ENCODE measurements at regions not wholly inside any gene's neighbourhood (a gene's known extent, or its start where the extent isn't known, plus 50 kb on each side); places are given as distances from the start of the nearest gene placed in this dataset.

GRCh38 chr1:80410233-80410632, 1390.5 kb upstream of the ADGRL2 start:
- no peak overlapping the region for H3K4me3 ChIP-seq (ENCODE audit: low read depth in 1 of 2, low read length in 2 of 2)
- H3K27ac ChIP-seq (ENCODE audit: low read depth, low read length), result no peak overlapping the region
- H3K36me3 ChIP-seq (ENCODE audit: control insufficient read depth in 1 of 2, insufficient read depth in 2 of 2, low read length in 2 of 2), result no peaks in the 10 kb centered on the region
- H3K9me3 ChIP-seq (ENCODE audit: control insufficient read depth in 1 of 2, low read length in 2 of 2), result no peaks in the 10 kb centered on the region
- no peaks in the 10 kb centered on the region for H3K4me1 ChIP-seq (ENCODE audit: control insufficient read depth in 1 of 2, insufficient read depth in 2 of 2, low read length in 2 of 2)
- no peaks in the 10 kb centered on the region for H3K27me3 ChIP-seq (ENCODE audit: control insufficient read depth in 1 of 2, insufficient read depth in 2 of 2, low read length in 2 of 2)
- H3K9ac ChIP-seq (ENCODE audit: low read depth in 1 of 2, low read length in 2 of 2), result no peak overlapping the region

GRCh38 chr1:80403471-80403893, 1397.0 kb upstream of the ADGRL4 start:
- H3K27me3 ChIP-seq (ENCODE audit: control insufficient read depth in 1 of 2, insufficient read depth in 2 of 2, low read length in 2 of 2), result no peaks in the 10 kb centered on the region
- H3K4me1 ChIP-seq (ENCODE audit: control insufficient read depth in 1 of 2, insufficient read depth in 2 of 2, low read length in 2 of 2), result no peaks in the 10 kb centered on the region
- H3K9me3 ChIP-seq (ENCODE audit: control insufficient read depth in 1 of 2, low read length in 2 of 2), result peaks cover 0 to 7% of the 10 kb centered on the region in 2 donors
- H3K9ac ChIP-seq (ENCODE audit: low read depth in 1 of 2, low read length in 2 of 2), result no peak overlapping the region
- no peak overlapping the region for H3K27ac ChIP-seq (ENCODE audit: low read depth, low read length)
- H3K4me3 ChIP-seq (ENCODE audit: low read depth in 1 of 2, low read length in 2 of 2), result no peak overlapping the region
- H3K36me3 ChIP-seq (ENCODE audit: control insufficient read depth in 1 of 2, insufficient read depth in 2 of 2, low read length in 2 of 2), result no peaks in the 10 kb centered on the region

- Histone ChIP-seq H3K27me3 (ENCODE audit: control insufficient read depth in 1 of 2, insufficient read depth in 2 of 2, low read length in 2 of 2) (no peaks in the 10 kb centered on the region), H3K27ac (ENCODE audit: low read depth, low read length) (no peak overlapping the region), H3K4me3 (ENCODE audit: low read depth in 1 of 2, low read length in 2 of 2) (no peak overlapping the region), H3K36me3 (ENCODE audit: control insufficient read depth in 1 of 2, insufficient read depth in 2 of 2, low read length in 2 of 2) (no peaks in the 10 kb centered on the region), H3K9ac (ENCODE audit: low read depth in 1 of 2, low read length in 2 of 2) (no peak overlapping the region), H3K9me3 (ENCODE audit: control insufficient read depth in 1 of 2, low read length in 2 of 2) (peaks cover 0 to 7% of the 10 kb centered on the region in 2 donors), H3K4me1 (ENCODE audit: control insufficient read depth in 1 of 2, insufficient read depth in 2 of 2, low read length in 2 of 2) (no peaks in the 10 kb centered on the region)
Measured at GRCh38 chr1:80402625-80403024, 1396.1 kb upstream of the ADGRL4 start.

- no peak overlapping the region for H3K9ac ChIP-seq (ENCODE audit: low read depth in 1 of 2, low read length in 2 of 2)
- H3K9me3 ChIP-seq (ENCODE audit: control insufficient read depth in 1 of 2, low read length in 2 of 2), result peaks cover 0 to 7% of the 10 kb centered on the region in 2 donors
- no peak overlapping the region for H3K27ac ChIP-seq (ENCODE audit: low read depth, low read length)
- no peaks in the 10 kb centered on the region for H3K27me3 ChIP-seq (ENCODE audit: control insufficient read depth in 1 of 2, insufficient read depth in 2 of 2, low read length in 2 of 2)
- no peaks in the 10 kb centered on the region for H3K36me3 ChIP-seq (ENCODE audit: control insufficient read depth in 1 of 2, insufficient read depth in 2 of 2, low read length in 2 of 2)
- no peak overlapping the region for H3K4me3 ChIP-seq (ENCODE audit: low read depth in 1 of 2, low read length in 2 of 2)
- no peaks in the 10 kb centered on the region for H3K4me1 ChIP-seq (ENCODE audit: control insufficient read depth in 1 of 2, insufficient read depth in 2 of 2, low read length in 2 of 2)
Measured at GRCh38 chr1:80401757-80402156, 1395.2 kb upstream of the ADGRL4 start.

GRCh38 chr1:80392529-80392928, 1386.0 kb upstream of the ADGRL4 start:
- Histone ChIP-seq H3K27ac (ENCODE audit: low read depth, low read length) (no peak overlapping the region), H3K9ac (ENCODE audit: low read depth in 1 of 2, low read length in 2 of 2) (no peak overlapping the region), H3K27me3 (ENCODE audit: control insufficient read depth in 1 of 2, insufficient read depth in 2 of 2, low read length in 2 of 2) (no peaks in the 10 kb centered on the region), H3K9me3 (ENCODE audit: control insufficient read depth in 1 of 2, low read length in 2 of 2) (no peaks in the 10 kb centered on the region), H3K4me1 (ENCODE audit: control insufficient read depth in 1 of 2, insufficient read depth in 2 of 2, low read length in 2 of 2) (no peaks in the 10 kb centered on the region), H3K4me3 (ENCODE audit: low read depth in 1 of 2, low read length in 2 of 2) (no peak overlapping the region), H3K36me3 (ENCODE audit: control insufficient read depth in 1 of 2, insufficient read depth in 2 of 2, low read length in 2 of 2) (no peaks in the 10 kb centered on the region)

- Histone ChIP-seq H3K9me3 (ENCODE audit: control insufficient read depth in 1 of 2, low read length in 2 of 2) (no peaks in the 10 kb centered on the region), H3K4me3 (ENCODE audit: low read depth in 1 of 2, low read length in 2 of 2) (no peak overlapping the region), H3K27me3 (ENCODE audit: control insufficient read depth in 1 of 2, insufficient read depth in 2 of 2, low read length in 2 of 2) (no peaks in the 10 kb centered on the region), H3K27ac (ENCODE audit: low read depth, low read length) (no peak overlapping the region), H3K36me3 (ENCODE audit: control insufficient read depth in 1 of 2, insufficient read depth in 2 of 2, low read length in 2 of 2) (no peaks in the 10 kb centered on the region), H3K9ac (ENCODE audit: low read depth in 1 of 2, low read length in 2 of 2) (no peak overlapping the region), H3K4me1 (ENCODE audit: control insufficient read depth in 1 of 2, insufficient read depth in 2 of 2, low read length in 2 of 2) (no peaks in the 10 kb centered on the region)
Measured at GRCh38 chr1:80385650-80386049, 1379.1 kb upstream of the ADGRL4 start.

GRCh38 chr1:80384959-80385358, 1378.4 kb upstream of the ADGRL4 start:
- Histone ChIP-seq H3K36me3 (ENCODE audit: control insufficient read depth in 1 of 2, insufficient read depth in 2 of 2, low read length in 2 of 2) (no peaks in the 10 kb centered on the region), H3K27ac (ENCODE audit: low read depth, low read length) (no peak overlapping the region), H3K27me3 (ENCODE audit: control insufficient read depth in 1 of 2, insufficient read depth in 2 of 2, low read length in 2 of 2) (no peaks in the 10 kb centered on the region), H3K4me1 (ENCODE audit: control insufficient read depth in 1 of 2, insufficient read depth in 2 of 2, low read length in 2 of 2) (no peaks in the 10 kb centered on the region), H3K9ac (ENCODE audit: low read depth in 1 of 2, low read length in 2 of 2) (no peak overlapping the region), H3K4me3 (ENCODE audit: low read depth in 1 of 2, low read length in 2 of 2) (no peak overlapping the region), H3K9me3 (ENCODE audit: control insufficient read depth in 1 of 2, low read length in 2 of 2) (no peaks in the 10 kb centered on the region)

- Histone ChIP-seq H3K27ac (ENCODE audit: low read depth, low read length) (no peak overlapping the region), H3K9ac (ENCODE audit: low read depth in 1 of 2, low read length in 2 of 2) (no peak overlapping the region), H3K27me3 (ENCODE audit: control insufficient read depth in 1 of 2, insufficient read depth in 2 of 2, low read length in 2 of 2) (no peaks in the 10 kb centered on the region), H3K4me3 (ENCODE audit: low read depth in 1 of 2, low read length in 2 of 2) (no peak overlapping the region), H3K36me3 (ENCODE audit: control insufficient read depth in 1 of 2, insufficient read depth in 2 of 2, low read length in 2 of 2) (no peaks in the 10 kb centered on the region), H3K4me1 (ENCODE audit: control insufficient read depth in 1 of 2, insufficient read depth in 2 of 2, low read length in 2 of 2) (no peaks in the 10 kb centered on the region), H3K9me3 (ENCODE audit: control insufficient read depth in 1 of 2, low read length in 2 of 2) (no peaks in the 10 kb centered on the region)
Measured at GRCh38 chr1:80384083-80384830, 1377.7 kb upstream of the ADGRL4 start.

GRCh38 chr1:80375662-80376061, 1369.1 kb upstream of the ADGRL4 start:
- Histone ChIP-seq H3K27ac (ENCODE audit: low read depth, low read length) (no peak overlapping the region), H3K4me3 (ENCODE audit: low read depth in 1 of 2, low read length in 2 of 2) (no peak overlapping the region), H3K9me3 (ENCODE audit: control insufficient read depth in 1 of 2, low read length in 2 of 2) (no peaks in the 10 kb centered on the region), H3K9ac (ENCODE audit: low read depth in 1 of 2, low read length in 2 of 2) (no peak overlapping the region), H3K27me3 (ENCODE audit: control insufficient read depth in 1 of 2, insufficient read depth in 2 of 2, low read length in 2 of 2) (no peaks in the 10 kb centered on the region), H3K4me1 (ENCODE audit: control insufficient read depth in 1 of 2, insufficient read depth in 2 of 2, low read length in 2 of 2) (no peaks in the 10 kb centered on the region), H3K36me3 (ENCODE audit: control insufficient read depth in 1 of 2, insufficient read depth in 2 of 2, low read length in 2 of 2) (no peaks in the 10 kb centered on the region)

GRCh38 chr1:80375109-80375508, 1368.6 kb upstream of the ADGRL4 start:
- H3K4me1 ChIP-seq (ENCODE audit: control insufficient read depth in 1 of 2, insufficient read depth in 2 of 2, low read length in 2 of 2), result no peaks in the 10 kb centered on the region
- H3K27me3 ChIP-seq (ENCODE audit: control insufficient read depth in 1 of 2, insufficient read depth in 2 of 2, low read length in 2 of 2), result no peaks in the 10 kb centered on the region
- no peak overlapping the region for H3K9ac ChIP-seq (ENCODE audit: low read depth in 1 of 2, low read length in 2 of 2)
- no peak overlapping the region for H3K4me3 ChIP-seq (ENCODE audit: low read depth in 1 of 2, low read length in 2 of 2)
- H3K9me3 ChIP-seq (ENCODE audit: control insufficient read depth in 1 of 2, low read length in 2 of 2), result no peaks in the 10 kb centered on the region
- H3K27ac ChIP-seq (ENCODE audit: low read depth, low read length), result no peak overlapping the region
- H3K36me3 ChIP-seq (ENCODE audit: control insufficient read depth in 1 of 2, insufficient read depth in 2 of 2, low read length in 2 of 2), result no peaks in the 10 kb centered on the region
